Endodermal cell (in vitro differentiated cells): ENCODE measurements at regions not wholly inside any gene's neighbourhood (a gene's known extent, or its start where the extent isn't known, plus 50 kb on each side); places are given as distances from the start of the nearest gene placed in this dataset.
A peak's percentile ranks its signal among the peaks of the same experiment; 100 is the strongest.

Experiments used
- DNase-seq: peaks from one replicate; pipeline ENCODE4 v3.0.0-alpha.2; 2017
- H3K27ac ChIP-seq: 2 replicates; pipeline ENCODE4 v1.5.1; 2013; ENCODE audit warnings: mild to moderate bottlenecking, low read depth, low read length, moderate library complexity
- H3K27me3 ChIP-seq: 2 replicates; pipeline ENCODE4 v1.6.1; 2013; ENCODE audit warnings: mild to moderate bottlenecking, low read length, moderate library complexity; ENCODE audit not compliant: insufficient read depth, control insufficient read depth, poor library complexity, severe bottlenecking
- H3K36me3 ChIP-seq: 2 replicates; pipeline ENCODE4 v1.7.0; 2013; ENCODE audit warnings: mild to moderate bottlenecking, low read length, moderate library complexity; ENCODE audit not compliant: control insufficient read depth, insufficient read depth
- H3K4me1 ChIP-seq: one replicate; pipeline ENCODE4 v1.7.0; 2013; ENCODE audit warnings: low read length; ENCODE audit not compliant: control insufficient read depth, insufficient read depth
- H3K4me3 ChIP-seq: 2 replicates; pipeline ENCODE4 v1.5.1; 2013; ENCODE audit warnings: mild to moderate bottlenecking, low read length, moderate library complexity
- H3K9ac ChIP-seq: 2 replicates; pipeline ENCODE4 v1.6.1; 2013; ENCODE audit warnings: mild to moderate bottlenecking, low read length, moderate library complexity; ENCODE audit not compliant: poor library complexity, severe bottlenecking; ENCODE audit errors: extremely low read depth
- H3K9me3 ChIP-seq: 2 replicates; pipeline ENCODE4 v1.6.1; 2013; ENCODE audit warnings: mild to moderate bottlenecking, low read length, moderate library complexity; ENCODE audit not compliant: control insufficient read depth
- H3K27ac Mint-ChIP-seq: 2 replicates; pipeline ENCODE4 v1.8.0; 2020; ENCODE audit warnings: mixed read lengths
- H3K27me3 Mint-ChIP-seq: 2 replicates; pipeline ENCODE4 v1.8.0; 2021; ENCODE audit warnings: mild to moderate bottlenecking, mixed read lengths; ENCODE audit not compliant: insufficient read depth
- H3K36me3 Mint-ChIP-seq: 2 replicates; pipeline ENCODE4 v1.8.0; 2020; ENCODE audit warnings: low read depth, mixed read lengths
- H3K4me1 Mint-ChIP-seq: 2 replicates; pipeline ENCODE4 v1.8.0; 2020; ENCODE audit warnings: mixed read lengths
- H3K4me3 Mint-ChIP-seq: 2 replicates; pipeline ENCODE4 v1.8.0; 2020; ENCODE audit warnings: mild to moderate bottlenecking, moderate library complexity, mixed read lengths
- H3K9me3 Mint-ChIP-seq: 2 replicates; pipeline ENCODE4 v1.8.0; 2020; ENCODE audit warnings: mild to moderate bottlenecking, mixed read lengths
- CTCF ChIP-seq: fragments of 200-600 bp; sonication (generic); conservative IDR thresholded peaks from 2 replicates; pipeline ENCODE4 v1.5.0; 2021; ENCODE audit warnings: antibody characterized with exemption, mild to moderate bottlenecking
- WGBS, 2 experiments: methylation state at CpG; one replicate each; pipeline versions ENCODE4 v1.1.5 to v1.1.7; 2013; ENCODE audit warnings: missing lambda C conversion rate in 2 of 2, mixed read lengths in 1 of 2; ENCODE audit not compliant: insufficient coverage in 1 of 2, insufficient read length in 1 of 2; 5-methylcytosine and 5-hydroxymethylcytosine counted together

- Histone ChIP-seq H3K27ac (peak overlapping the region; percentile 91), H3K4me1 (no peaks in the 10 kb centered on the region), H3K27me3 (no peaks in the 10 kb centered on the region), H3K9me3 (no peaks in the 10 kb centered on the region), H3K9ac (no peak overlapping the region), H3K4me3 (no peak overlapping the region), H3K36me3 (no peaks in the 10 kb centered on the region)
- no peak overlapping the region for H3K27ac Mint-ChIP-seq
- no peaks in the 10 kb centered on the region for H3K27me3 Mint-ChIP-seq
- no peak for TF ChIP-seq CTCF
- peaks cover 5% of the 10 kb centered on the region for H3K9me3 Mint-ChIP-seq
- no peak overlapping the region for H3K4me3 Mint-ChIP-seq
- no peaks in the 10 kb centered on the region for H3K4me1 Mint-ChIP-seq
- 69 to 78% methylated on average over 8 to 14 of the region's 14 CpGs for WGBS, 2 experiments
- no peaks in the 10 kb centered on the region for H3K36me3 Mint-ChIP-seq
- no peak for DNase-seq
Measured at GRCh38 chr3:177729956-177730681, 532.8 kb upstream of the TBL1XR1 start.

GRCh38 chr3:177730814-177731213 is 533.5 kb upstream of the TBL1XR1 start:
- 95% methylated on average over 5 of the region's 6 CpGs; no CpG with 5 or more reads in 1 of the 2 experiments for WGBS, 2 experiments
- H3K4me1 Mint-ChIP-seq = no peaks in the 10 kb centered on the region
- H3K4me3 Mint-ChIP-seq = no peak overlapping the region
- no peaks in the 10 kb centered on the region for H3K27me3 ChIP-seq
- H3K27ac ChIP-seq = peak overlapping the region; percentile 40
- H3K4me3 ChIP-seq = no peak overlapping the region
- DNase-seq = no peak
- H3K4me1 ChIP-seq = no peaks in the 10 kb centered on the region
- H3K9me3 ChIP-seq = no peaks in the 10 kb centered on the region
- H3K9ac ChIP-seq = no peak overlapping the region
- H3K36me3 ChIP-seq = no peaks in the 10 kb centered on the region
- peaks cover 5% of the 10 kb centered on the region for H3K9me3 Mint-ChIP-seq
- no peaks in the 10 kb centered on the region for H3K36me3 Mint-ChIP-seq
- H3K27me3 Mint-ChIP-seq = no peaks in the 10 kb centered on the region
- TF ChIP-seq CTCF = no peak
- no peak overlapping the region for H3K27ac Mint-ChIP-seq

- no peaks in the 10 kb centered on the region for H3K27me3 Mint-ChIP-seq
- no peak for TF ChIP-seq CTCF
- peaks cover 5% of the 10 kb centered on the region for H3K9me3 Mint-ChIP-seq
- Histone ChIP-seq H3K4me1 (no peaks in the 10 kb centered on the region), H3K9ac (no peak overlapping the region), H3K27ac (no peak overlapping the region), H3K9me3 (no peaks in the 10 kb centered on the region), H3K27me3 (no peaks in the 10 kb centered on the region), H3K36me3 (no peaks in the 10 kb centered on the region), H3K4me3 (no peak overlapping the region)
- 85 to 89% methylated on average over 2 of the region's 3 CpGs for WGBS, 2 experiments
- no peak for DNase-seq
- no peaks in the 10 kb centered on the region for H3K4me1 Mint-ChIP-seq
- no peaks in the 10 kb centered on the region for H3K36me3 Mint-ChIP-seq
- H3K27ac Mint-ChIP-seq = no peak overlapping the region
- H3K4me3 Mint-ChIP-seq = no peak overlapping the region
Measured at GRCh38 chr3:177731644-177732268, 534.5 kb upstream of the TBL1XR1 start.
